ENCODE measurements at regions not wholly inside any gene's neighbourhood (a gene's known extent, or its start where the extent isn't known, plus 50 kb on each side); places are given as distances from the start of the nearest gene placed in this dataset.

DNA sequence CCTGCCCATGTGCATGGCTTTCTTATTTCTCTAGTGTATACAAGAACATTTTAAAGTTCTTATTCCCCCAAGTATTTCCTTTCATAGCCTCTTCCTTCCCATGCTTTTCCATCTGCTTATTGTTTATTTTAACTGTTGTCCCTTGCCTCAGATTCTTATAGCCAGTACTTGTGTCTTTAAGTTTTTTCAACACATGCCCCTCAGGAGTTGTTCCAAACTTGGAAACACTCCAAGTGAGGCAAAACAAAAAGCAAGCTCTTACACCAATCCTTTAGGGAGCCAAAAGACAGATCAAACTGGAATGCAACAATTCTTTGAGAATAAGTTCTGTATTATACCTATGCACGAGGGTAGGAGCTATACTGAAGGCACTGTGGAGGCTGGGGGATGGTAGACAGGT is 222.0 kb upstream of the STK26 start:
- DNase-seq (ENCODE audit: low read depth) = no peak
- TF ChIP-seq, protein P1, sequence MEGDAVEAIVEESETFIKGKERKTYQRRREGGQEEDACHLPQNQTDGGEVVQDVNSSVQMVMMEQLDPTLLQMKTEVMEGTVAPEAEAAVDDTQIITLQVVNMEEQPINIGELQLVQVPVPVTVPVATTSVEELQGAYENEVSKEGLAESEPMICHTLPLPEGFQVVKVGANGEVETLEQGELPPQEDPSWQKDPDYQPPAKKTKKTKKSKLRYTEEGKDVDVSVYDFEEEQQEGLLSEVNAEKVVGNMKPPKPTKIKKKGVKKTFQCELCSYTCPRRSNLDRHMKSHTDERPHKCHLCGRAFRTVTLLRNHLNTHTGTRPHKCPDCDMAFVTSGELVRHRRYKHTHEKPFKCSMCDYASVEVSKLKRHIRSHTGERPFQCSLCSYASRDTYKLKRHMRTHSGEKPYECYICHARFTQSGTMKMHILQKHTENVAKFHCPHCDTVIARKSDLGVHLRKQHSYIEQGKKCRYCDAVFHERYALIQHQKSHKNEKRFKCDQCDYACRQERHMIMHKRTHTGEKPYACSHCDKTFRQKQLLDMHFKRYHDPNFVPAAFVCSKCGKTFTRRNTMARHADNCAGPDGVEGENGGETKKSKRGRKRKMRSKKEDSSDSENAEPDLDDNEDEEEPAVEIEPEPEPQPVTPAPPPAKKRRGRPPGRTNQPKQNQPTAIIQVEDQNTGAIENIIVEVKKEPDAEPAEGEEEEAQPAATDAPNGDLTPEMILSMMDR (IDR thresholded peaks at IDR 0.05; ENCODE audit: insufficient read depth, low read length, severe bottlenecking) = no peak
- no peak overlapping the region for H3K4me3 ChIP-seq (ENCODE audit: low read depth, low read length)
- FAIRE-seq = no peak
- H3K36me3 ChIP-seq (ENCODE audit: control insufficient read depth, insufficient read depth, low read length) = no peaks in the 10 kb centered on the region
- H3K27me3 ChIP-seq (ENCODE audit: control insufficient read depth, insufficient read depth, low read length) = no peaks in the 10 kb centered on the region

DNA sequence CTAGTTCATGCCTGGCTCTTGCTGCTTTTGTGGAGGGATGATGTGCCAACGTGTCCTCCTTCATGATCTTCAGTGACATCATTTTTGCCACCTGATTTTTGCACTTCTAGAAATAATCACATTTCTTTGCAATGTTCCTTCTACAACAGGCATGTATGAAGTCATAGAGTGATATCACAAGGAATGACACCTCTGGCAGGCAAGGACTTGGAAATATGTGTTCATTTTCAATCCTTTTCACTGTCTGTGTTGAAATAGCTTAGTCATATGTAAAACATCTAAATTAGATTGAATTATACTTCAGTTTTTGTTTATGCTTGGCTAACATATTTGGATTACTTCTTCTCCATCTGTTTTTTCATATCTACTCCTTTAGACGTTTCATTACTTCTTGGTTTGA is 221.2 kb upstream of the STK26 start:
- no peak for FAIRE-seq

DNA sequence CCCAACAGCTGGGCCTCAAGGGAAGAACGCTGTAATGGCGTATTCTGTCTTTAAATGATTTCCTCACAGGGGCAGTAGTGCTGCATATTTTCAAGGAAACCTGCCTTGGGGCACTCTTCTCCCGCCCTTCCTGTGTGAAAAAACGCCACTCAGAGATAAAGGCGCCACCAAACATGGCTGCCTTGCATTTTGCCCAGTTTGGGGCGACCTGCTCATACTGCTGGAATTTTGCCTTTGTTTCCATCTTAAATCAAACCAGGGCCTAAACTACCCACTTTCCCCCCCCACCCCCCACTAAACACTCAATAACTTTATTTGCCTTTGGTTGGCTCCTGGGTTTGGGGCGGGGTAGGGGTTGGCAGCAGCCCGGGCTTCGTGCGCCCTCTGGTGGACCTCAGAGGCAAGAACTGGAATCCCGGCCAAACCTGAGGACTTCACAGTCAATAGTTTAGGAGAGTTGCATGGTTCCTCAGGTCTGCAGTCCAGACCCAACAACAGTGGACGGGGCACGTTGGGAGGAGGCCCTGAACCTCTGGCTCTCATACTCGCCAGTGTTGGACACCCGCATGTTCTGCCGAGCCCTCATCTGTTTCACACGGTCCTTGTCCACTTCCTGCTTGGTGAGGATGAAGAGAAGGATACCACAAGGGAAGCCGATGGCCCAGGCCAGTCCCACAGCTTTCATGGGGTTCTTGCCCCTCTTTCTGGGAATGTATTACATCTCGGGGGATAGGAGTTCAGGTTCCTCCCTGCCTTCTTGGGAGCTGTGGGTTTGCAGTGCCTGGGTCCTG is 220.1 kb upstream of the STK26 start:
- FAIRE-seq (peak; percentile 18), DNase-seq (ENCODE audit: low read depth) (no peak)
- TF ChIP-seq, protein P1 (IDR thresholded peaks at IDR 0.05; ENCODE audit: insufficient read depth, low read length, severe bottlenecking) = no peak
- no peaks in the 10 kb centered on the region for H3K36me3 ChIP-seq (ENCODE audit: control insufficient read depth, insufficient read depth, low read length)
- no peaks in the 10 kb centered on the region for H3K27me3 ChIP-seq (ENCODE audit: control insufficient read depth, insufficient read depth, low read length)
- H3K4me3 ChIP-seq (ENCODE audit: low read depth, low read length) = no peak overlapping the region

More for the DNA sequence above, 221.2 kb upstream of the STK26 start:
- TF ChIP-seq, protein P1 (IDR thresholded peaks at IDR 0.05; ENCODE audit: insufficient read depth, low read length, severe bottlenecking) = no peak
- Histone ChIP-seq H3K4me3 (ENCODE audit: low read depth, low read length) (no peak overlapping the region), H3K36me3 (ENCODE audit: control insufficient read depth, insufficient read depth, low read length) (no peaks in the 10 kb centered on the region), H3K27me3 (ENCODE audit: control insufficient read depth, insufficient read depth, low read length) (no peaks in the 10 kb centered on the region)
- DNase-seq (ENCODE audit: low read depth) = peak; percentile 21

DNA sequence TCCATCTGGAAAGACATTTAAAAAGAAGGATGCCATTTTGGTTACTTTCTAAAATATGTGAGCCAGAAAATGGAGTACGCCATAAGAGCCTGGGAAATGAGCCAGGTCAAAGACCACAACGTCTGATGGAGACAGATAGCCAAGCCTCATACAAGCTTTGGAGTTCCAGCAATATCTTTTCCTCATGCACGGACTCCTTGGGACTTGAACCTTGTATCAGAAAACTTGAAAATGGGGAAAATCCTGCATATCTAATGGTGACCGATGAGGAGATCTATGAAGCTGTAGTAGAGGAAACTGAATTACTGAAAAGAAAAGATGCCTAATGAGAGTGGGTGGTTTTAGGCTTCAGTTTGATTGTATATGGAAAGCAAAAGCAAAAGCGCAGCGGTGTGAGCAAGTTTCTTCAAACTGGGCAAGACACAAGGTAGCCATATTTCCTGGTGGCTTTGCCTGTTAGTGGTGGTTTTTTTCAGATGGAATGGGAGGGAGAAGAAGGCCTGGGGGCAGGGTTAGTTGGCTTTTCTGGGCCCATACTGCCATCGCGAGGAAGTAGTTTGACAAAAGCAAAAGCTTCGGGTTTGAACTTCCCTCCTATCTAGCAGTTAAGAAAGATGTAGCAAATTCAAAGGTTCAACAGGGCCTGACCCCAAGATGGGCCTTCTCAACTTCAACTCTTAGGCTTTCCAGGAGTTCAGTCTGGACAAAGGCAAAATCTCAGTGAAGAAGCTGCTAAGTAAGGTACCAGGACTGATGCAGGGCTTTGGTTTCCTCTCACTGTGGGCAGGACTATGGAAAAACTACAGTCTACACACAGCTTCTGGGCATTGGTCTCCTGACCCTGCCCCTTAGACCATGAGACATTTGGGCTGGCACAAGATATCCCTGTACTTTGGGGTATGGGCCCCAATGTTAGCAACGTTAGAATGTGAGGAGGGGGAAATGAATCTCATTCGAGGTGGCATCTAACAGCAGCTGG is 210.0 kb upstream of the STK26 start:
- TF ChIP-seq, protein P1 (IDR thresholded peaks at IDR 0.05; ENCODE audit: insufficient read depth, low read length, severe bottlenecking) = no peak

DNA sequence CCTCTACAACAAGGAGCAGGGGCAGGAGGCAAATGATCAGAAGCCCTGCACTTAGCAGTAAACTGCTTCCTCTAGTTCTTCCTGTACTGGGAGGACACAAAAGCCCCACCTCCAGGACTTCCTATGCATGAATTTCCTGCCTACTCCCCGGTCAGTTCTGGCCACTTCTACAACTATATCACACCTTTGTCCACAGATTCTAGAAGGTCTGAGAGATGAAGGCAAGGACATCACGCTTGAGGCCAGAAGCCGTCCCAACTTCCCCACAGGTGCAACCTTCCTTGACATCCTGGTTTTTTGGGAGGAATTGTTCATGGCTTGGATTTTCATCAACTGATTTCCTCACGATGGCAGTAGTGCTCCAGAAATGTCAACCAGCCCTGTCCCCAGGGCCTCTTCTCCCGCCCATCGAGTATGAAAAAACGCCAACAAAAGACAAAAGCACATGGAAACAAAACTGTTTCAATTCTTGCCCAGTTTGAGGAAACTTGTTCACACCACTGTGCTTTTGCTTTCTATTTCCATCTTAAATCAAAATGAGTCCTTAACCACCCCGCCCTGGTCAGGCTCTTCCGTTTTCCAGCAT is 206.5 kb upstream of the STK26 start:
- TF ChIP-seq, protein P1 (IDR thresholded peaks at IDR 0.05; ENCODE audit: insufficient read depth, low read length, severe bottlenecking) = no peak
- H3K27me3 ChIP-seq (ENCODE audit: control insufficient read depth, insufficient read depth, low read length) = no peaks in the 10 kb centered on the region
- no peaks in the 10 kb centered on the region for H3K36me3 ChIP-seq (ENCODE audit: control insufficient read depth, insufficient read depth, low read length)
- DNase-seq (ENCODE audit: low read depth) = no peak
- no peak overlapping the region for H3K4me3 ChIP-seq (ENCODE audit: low read depth, low read length)
- FAIRE-seq = peak; percentile 77

More for the DNA sequence above, 210.0 kb upstream of the STK26 start:
- Histone ChIP-seq H3K4me3 (ENCODE audit: low read depth, low read length) (no peak overlapping the region), H3K36me3 (ENCODE audit: control insufficient read depth, insufficient read depth, low read length) (no peaks in the 10 kb centered on the region), H3K27me3 (ENCODE audit: control insufficient read depth, insufficient read depth, low read length) (no peaks in the 10 kb centered on the region)
- DNase-seq (ENCODE audit: low read depth) = no peak
- FAIRE-seq = no peak
